GM13976 (cell line): ENCODE measurements at regions not wholly inside any gene's neighbourhood (a gene's known extent, or its start where the extent isn't known, plus 50 kb on each side); places are given as distances from the start of the nearest gene placed in this dataset.

Source experiments
- DNase-seq: peaks from one replicate; pipeline ENCODE4 v3.0.0; 2012; ENCODE audit warnings: low spot score
- in situ Hi-C: fragments of 300-500 bp; cut with MboI; formaldehyde crosslinking; loops from one replicate; pipeline ENCODE4 v1.12.0; 2022; ENCODE audit warnings: low sequenced_read_pairs, mixed read lengths, inconsistent platforms; ENCODE audit not compliant: unreplicated experiment
- TF ChIP-seq, protein P1 (sequence below): IDR thresholded peaks from 2 replicates; pipeline ENCODE4 v1.5.1; 2012; ENCODE audit warnings: borderline replicate concordance, mild to moderate bottlenecking; ENCODE audit not compliant: insufficient read depth; ENCODE audit errors: extremely low read depth, missing control alignments, control extremely low read depth

DNA sequence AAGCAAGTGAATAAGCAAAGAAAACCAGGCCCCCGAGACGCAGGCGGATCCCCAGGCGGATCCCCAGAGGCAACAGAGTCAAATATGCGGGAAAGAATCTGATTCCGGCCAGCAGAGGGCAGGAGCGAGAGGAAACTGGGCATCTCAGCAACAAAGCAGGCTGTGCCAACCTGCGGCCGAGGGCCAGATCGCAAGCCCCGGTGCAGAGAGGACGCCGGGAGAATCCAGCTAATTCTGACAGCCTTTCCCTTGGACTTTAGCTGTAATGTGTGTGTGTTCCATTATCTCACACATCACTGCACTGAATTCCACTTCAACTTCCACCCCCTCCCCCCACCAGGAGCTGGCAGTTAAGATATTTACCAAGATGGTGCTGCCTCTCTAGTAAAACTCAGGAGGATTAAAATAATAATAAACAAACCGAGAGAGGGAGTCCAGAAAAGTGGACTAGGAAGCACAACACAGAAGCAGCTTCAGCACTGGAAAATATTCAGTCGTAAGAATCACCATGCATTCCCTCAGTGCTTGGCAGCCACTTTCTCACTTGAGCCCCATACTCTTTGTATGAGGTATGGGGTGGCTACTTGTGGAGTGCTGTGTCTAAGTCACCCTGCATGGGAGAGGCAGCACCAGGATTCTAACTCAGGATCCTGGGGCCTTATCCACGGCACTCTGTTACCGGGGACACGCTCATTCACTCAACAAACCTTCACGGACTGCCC lies 66.2 kb upstream of the SNX9 start:
- in situ Hi-C loops: loop anchor here (5.0 kb wide), 1 partner anchor 120 kb away; no protein-coding TSS in a partner anchor
- DNase-seq: peak; percentile 58
- TF ChIP-seq, protein P1, sequence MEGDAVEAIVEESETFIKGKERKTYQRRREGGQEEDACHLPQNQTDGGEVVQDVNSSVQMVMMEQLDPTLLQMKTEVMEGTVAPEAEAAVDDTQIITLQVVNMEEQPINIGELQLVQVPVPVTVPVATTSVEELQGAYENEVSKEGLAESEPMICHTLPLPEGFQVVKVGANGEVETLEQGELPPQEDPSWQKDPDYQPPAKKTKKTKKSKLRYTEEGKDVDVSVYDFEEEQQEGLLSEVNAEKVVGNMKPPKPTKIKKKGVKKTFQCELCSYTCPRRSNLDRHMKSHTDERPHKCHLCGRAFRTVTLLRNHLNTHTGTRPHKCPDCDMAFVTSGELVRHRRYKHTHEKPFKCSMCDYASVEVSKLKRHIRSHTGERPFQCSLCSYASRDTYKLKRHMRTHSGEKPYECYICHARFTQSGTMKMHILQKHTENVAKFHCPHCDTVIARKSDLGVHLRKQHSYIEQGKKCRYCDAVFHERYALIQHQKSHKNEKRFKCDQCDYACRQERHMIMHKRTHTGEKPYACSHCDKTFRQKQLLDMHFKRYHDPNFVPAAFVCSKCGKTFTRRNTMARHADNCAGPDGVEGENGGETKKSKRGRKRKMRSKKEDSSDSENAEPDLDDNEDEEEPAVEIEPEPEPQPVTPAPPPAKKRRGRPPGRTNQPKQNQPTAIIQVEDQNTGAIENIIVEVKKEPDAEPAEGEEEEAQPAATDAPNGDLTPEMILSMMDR: peak; percentile 81

DNA sequence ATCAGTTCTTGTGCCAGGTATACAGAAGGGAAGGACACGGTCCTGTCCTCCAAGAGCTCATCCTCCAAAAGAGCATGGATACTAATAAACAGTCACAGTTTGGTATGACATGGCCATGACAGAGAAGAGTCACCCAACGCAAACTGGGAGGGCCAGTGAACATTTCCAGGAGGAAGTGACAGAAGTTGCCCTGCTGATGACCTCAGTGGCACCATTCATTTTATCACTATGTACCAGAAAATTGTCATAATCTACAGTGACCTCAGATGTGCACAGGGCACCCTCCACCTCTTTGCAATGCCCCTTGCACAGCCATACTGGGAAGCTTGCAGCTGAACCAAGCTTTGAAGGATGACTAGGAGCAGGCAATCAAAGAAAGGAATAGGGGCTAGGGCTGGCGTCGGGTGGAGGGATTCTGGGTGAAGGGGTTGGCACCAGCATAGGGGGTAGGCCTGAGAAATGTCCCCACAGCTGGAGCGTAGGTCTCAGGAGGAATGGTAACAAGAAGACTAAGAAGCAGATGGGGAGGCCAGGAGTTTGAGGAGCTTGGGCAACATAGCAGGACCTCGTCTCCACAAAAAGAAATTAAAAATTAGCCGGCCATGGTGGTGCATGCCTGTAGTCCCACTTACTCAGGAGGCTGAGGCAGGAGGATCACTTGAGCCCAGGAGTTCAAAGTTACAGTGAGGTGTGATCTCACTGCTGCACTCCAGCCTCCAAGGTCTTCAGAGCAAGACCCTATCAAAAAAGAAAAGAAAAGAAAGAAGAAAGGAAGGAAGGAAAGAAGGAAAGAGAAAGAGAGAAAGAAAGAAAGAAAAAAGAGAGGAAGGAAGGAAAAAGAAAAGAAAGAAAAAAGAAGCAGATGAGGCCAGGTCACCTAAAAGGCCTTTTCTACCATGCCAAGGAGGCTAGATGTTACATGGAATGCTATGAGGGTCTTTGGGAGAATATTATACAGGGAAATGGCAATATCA lies 65.3 kb upstream of the SNX9 start:
- TF ChIP-seq, protein P1: no peak
- DNase-seq: no peak
- in situ Hi-C loops: loop anchor here (5.0 kb wide), 1 partner anchor 120 kb away; no protein-coding TSS in a partner anchor

DNA sequence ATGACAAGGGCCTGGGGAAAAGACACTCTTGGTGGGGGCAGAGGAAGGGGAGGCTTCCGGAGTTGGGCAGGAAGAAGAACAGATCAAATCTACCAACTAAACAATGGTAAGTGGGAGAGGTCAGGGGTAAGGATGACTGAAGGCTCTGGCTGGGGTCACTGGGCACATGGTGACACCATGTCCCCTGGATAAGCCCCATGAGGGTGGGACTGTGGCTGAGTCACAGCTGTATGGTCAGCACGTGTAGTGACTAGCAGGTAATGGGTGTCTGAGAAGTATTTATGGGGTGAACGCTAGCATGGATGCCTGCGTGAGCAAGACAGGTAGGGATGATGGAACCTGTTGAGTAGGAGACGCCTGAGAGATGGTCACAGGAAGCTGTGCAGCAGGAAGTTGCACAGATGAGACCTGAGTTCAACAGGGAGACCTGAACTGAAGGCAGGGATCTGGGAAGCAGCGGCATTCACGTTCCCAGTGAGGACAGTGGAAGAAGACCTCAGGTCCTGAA lies 64.5 kb upstream of the SNX9 start:
- in situ Hi-C loops: loop anchor here (5.0 kb wide), 1 partner anchor 119 kb away; no protein-coding TSS in a partner anchor
- no peak for DNase-seq
- TF ChIP-seq, protein P1: no peak

DNA sequence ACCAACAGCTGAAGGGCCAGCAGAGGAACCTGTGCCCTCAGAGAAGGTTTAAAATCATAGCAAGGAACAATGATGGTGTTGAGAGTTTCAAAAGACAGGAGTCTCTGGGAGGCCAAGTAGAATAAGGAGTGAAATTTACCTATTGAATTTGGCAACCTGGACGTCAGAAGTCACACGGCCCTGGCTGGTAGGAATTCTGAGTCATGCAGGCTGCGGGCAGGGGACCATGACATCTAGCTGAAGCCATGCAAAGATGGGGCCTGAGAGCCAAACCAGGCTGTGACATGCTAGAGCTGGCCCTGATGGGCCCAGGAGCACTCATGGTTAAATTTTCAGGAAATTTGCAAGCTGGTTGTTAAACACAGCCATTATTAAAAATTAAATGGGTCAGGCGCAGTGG lies 64.0 kb upstream of the SNX9 start:
- in situ Hi-C loops: loop anchor here (5.0 kb wide), 1 partner anchor 118 kb away; no protein-coding TSS in a partner anchor
- TF ChIP-seq, protein P1: no peak
- DNase-seq: no peak

DNA sequence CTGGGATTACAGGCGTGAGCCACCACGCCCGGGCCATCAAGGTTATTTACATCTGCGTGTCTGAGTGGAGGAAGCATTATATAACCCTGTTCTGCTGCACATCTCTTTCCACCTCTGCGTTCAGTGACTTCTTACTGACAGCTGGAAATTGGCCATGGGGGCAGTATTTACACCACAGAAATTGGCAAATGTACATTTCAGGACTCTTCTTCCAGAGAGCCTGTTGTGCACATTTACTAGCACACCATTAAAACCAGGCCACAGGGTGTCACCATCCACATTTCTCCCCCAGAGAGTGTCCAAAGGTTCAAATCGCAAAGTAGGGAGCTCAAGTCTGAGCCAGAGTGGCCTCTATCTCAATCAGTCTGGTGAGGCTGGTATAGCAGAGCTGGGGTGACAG lies 62.9 kb upstream of the SNX9 start:
- in situ Hi-C loops: no loop called here
- TF ChIP-seq, protein P1: no peak
- DNase-seq: no peak
